ENCODE measurements at regions not wholly inside any gene's neighbourhood (a gene's known extent, or its start where the extent isn't known, plus 50 kb on each side); places are given as distances from the start of the nearest gene placed in this dataset.

GRCh38 chr1:177448036-177448615, 277.4 kb downstream of the BRINP2 start:
- TF ChIP-seq POLR2AphosphoS5 (IDR thresholded peaks at IDR 0.05) (no peak), TAF1 (IDR thresholded peaks at IDR 0.05; ENCODE audit: low read depth) (no peak)
- TF ChIP-seq, protein P1, sequence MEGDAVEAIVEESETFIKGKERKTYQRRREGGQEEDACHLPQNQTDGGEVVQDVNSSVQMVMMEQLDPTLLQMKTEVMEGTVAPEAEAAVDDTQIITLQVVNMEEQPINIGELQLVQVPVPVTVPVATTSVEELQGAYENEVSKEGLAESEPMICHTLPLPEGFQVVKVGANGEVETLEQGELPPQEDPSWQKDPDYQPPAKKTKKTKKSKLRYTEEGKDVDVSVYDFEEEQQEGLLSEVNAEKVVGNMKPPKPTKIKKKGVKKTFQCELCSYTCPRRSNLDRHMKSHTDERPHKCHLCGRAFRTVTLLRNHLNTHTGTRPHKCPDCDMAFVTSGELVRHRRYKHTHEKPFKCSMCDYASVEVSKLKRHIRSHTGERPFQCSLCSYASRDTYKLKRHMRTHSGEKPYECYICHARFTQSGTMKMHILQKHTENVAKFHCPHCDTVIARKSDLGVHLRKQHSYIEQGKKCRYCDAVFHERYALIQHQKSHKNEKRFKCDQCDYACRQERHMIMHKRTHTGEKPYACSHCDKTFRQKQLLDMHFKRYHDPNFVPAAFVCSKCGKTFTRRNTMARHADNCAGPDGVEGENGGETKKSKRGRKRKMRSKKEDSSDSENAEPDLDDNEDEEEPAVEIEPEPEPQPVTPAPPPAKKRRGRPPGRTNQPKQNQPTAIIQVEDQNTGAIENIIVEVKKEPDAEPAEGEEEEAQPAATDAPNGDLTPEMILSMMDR (IDR thresholded peaks at IDR 0.05; ENCODE audit: poor library complexity, severe bottlenecking), result no peak
